M059J (cell line): ENCODE measurements at regions not wholly inside any gene's neighbourhood (a gene's known extent, or its start where the extent isn't known, plus 50 kb on each side); places are given as distances from the start of the nearest gene placed in this dataset.
"Not testable (repeated sequence)": the region's sequence is repeated elsewhere in the genome, so short reads cannot be mapped to it uniquely, and the experiment has no call there.

Experiments used
- DNase-seq: peaks from one replicate; pipeline ENCODE4 v3.0.0-alpha.2; 2012; ENCODE audit warnings: low read depth

- DNase-seq = no peak
These were observed 426.4 kb downstream of the PDGFC start for GRCh38 chr4:156545003-156545785.

DNA sequence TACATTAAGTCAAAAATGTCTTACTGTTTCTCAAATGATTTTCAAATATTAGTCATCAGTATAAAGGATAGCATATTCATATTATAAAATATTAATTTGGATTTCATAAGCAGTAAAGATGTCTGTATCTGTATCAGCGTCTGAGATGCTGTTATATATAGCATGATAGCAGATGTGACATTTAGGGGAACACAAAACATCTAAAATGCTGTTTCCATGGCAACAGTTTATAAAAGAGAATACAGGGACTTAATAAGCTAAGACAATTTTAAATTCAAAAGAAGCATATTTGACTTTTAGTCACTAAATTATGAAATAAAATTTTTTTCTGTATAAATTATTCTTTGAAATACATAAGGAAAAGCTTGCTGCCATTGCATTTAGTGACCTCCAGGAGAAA, 432.2 kb downstream of the PDGFC start:
- DNase-seq = no peak

GRCh38 chr4:156538651-156539257, 432.8 kb downstream of the PDGFC start:
- no peak for DNase-seq

- DNase-seq = peak; percentile 37
These were observed 433.4 kb downstream of the PDGFC start for GRCh38 chr4:156538210-156538609.

DNA sequence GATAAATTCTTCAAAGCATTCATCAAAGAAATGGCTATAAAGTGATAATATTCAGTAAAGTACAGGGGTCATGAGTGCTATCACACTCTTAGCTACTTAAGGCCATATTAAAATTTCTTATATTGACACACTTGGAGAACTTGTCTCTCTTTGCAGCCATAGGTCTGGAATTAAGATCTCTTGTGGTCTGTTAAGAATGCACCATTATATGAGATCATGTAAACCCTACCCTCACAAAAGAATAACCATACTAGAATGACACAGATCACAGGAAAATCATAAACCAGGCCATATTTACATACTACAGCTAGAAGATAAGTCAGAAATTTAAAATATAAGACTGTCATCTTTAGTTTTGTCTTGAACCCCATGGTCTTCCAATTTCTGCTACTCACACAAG, 434.3 kb downstream of the PDGFC start:
- no peak for DNase-seq

GRCh38 chr4:156536661-156537060, 434.9 kb downstream of the PDGFC start:
- DNase-seq = peak; percentile 84

DNA sequence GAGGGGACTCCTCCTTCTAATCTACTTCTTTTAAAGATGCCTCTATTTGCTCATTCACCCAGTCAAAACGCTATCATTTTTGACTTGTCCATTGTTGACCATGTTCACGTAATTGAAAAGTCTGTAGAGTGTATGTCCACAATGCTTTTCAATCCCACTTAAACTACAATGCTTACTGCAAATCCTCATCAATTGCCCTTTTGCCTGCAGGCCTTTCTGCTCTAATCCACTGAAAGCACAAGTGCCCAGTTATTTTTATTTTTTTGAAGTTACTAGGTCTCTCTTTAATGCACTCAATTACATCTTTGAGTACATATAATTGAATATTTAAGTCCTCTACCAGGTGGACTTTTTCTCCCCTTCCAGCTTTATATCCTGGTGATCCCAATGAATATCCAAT, 437.4 kb downstream of the PDGFC start:
- no peak for DNase-seq

DNA sequence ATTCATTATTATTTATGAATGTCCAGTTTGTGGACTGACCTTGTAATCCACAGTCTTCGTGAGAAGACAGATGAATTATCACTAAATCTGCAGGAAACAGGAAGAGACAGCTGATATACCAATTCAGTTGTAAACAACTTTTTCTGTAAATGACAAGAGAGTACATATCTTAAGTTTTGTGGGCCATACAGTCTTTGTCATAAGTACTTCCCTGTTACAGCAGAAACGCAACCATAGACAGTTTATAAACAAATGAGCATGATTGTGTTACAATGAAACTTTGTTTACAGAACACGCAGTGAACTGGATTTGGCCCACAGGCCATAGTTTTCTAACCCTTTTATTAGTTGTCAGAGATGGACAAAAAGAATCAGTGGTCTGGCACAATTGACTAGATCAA, 443.4 kb downstream of the PDGFC start:
- DNase-seq = peak; percentile 76

DNA sequence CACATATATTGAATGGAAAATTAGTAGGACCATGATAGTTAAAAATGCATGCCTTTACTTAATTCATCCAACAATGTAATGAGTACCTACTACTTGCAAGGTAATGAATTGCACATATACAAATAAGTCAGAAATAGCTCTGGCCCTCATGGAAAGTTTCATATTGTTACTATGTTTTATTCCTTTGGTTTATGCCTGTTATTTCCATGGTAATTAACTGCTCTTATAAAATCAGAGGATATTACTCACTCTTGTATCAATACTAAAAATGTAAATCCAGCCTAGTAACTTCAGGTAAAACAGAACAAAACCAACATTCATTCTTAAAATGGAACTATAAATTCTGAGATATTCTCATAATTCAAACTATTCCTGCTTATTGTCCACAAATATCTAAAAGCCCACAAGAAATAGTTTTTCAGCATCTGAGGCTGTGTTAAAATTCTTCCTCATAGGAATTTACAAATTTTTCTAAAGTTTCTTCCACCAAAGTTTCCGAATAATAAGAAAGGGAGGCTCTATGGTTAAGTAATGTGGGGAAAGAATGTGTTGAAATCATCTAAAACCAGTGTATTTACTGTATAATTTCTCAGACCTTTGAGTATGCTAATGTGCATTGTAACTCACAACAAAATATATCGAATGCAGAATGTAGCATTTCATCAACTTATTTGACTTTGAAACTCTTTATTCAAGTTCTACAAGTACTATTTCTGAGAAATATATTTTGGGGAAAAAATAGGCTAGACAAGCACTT, 444.2 kb downstream of the PDGFC start:
- peak; percentile 43 for DNase-seq

- no peak for DNase-seq
These were observed 447.6 kb downstream of the PDGFC start for GRCh38 chr4:156523991-156524390.

GRCh38 chr4:156523492-156523891, 448.1 kb downstream of the PDGFC start:
- no peak for DNase-seq

DNA sequence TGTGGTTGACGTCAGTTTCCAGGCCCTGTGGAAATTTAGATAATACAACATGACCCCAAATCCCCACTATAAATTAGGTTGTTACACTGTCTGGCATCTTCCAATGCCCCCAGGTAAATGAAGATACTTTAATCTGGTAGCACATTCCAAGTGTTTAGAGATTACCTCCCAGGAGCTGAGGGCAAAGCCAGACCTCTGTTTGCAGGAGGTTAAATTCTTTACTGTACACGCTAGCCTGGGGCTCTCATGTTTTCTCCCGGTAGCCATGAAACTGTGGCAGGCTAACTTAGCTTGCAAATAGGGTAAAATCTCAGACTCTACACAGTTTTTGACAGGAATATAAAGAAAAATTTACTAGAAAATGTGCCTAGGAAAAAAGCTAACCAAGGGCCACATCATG, 450.0 kb downstream of the PDGFC start:
- peak; percentile 88 for DNase-seq

GRCh38 chr4:156517956-156518355, 453.6 kb downstream of the PDGFC start:
- DNase-seq = no peak

DNA sequence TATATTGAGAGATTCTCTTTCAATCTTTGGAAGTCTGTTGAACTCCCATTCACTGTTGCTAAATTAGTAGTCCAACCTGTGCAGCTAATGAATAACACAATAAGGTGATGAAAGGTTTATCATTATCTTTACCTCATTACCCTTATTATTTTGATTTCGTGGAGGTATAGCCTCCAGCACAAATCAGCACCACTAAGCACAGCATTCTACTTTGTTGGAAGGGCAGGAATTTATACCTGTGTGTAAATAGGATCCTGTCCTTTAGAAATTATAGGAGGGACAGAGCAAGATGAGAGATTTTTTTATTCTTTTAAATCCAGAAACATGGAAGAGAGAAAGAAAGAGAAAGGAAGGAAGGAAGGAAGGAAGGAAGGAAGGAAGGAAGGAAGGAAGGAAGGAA, 454.1 kb downstream of the PDGFC start:
- no peak for DNase-seq

GRCh38 chr4:156516698-156517097, 454.9 kb downstream of the PDGFC start:
- peak; percentile 33 for DNase-seq

DNA sequence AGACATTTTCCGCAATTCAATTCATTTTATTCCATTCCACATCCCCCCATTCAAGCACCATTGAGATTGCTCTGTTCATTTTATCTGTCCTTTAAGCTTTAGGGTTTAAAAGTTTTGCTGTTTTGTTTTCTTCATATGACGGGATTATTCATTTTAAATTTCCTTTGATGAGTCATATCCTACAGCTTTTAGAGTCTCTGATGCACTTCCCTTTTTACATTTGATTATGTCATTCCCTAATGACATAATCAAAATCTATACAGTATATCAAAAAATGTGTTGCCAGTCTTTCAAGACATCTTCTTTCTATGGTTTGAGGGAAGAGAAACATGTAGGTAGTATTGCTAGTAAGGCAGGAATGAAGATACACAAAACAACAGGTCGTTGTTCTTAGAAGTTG, 456.3 kb downstream of the PDGFC start:
- DNase-seq = no peak

- DNase-seq = no peak
These were observed 459.0 kb downstream of the PDGFC start for GRCh38 chr4:156512622-156513021.

GRCh38 chr4:156509921-156510320, 461.7 kb downstream of the PDGFC start:
- DNase-seq = not testable (repeated sequence)

DNA sequence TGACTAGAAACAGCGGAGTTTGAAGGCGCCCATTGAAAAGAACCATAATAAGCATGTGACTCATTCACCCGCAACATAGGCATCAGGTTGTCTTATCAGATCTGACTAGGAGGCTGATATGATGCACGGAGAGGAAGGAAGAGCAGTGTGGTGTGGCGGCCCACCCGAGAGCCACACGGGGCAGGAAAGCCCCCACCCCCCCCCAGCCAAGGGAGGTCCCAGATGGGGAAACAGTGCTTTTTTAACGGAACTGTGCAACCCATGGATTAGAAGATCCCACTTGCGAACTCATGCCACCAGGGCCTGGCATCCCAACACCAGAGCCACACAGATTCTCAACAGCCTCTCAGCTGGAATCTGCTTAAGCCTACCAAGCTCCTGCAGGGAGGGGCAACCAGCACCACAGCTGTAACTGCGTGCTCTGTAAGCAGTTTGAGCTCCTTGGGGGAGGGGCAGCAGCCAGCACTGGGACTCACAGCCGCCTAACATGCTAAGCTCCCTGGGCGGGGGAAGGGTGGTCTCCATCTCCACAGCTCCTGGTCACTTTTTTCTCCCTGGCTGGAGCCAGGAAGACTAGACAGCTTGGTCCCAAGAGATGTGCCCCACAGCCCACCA, 466.2 kb downstream of the PDGFC start:
- DNase-seq = no peak

GRCh38 chr4:156503119-156503518, 468.5 kb downstream of the PDGFC start:
- no peak for DNase-seq

DNA sequence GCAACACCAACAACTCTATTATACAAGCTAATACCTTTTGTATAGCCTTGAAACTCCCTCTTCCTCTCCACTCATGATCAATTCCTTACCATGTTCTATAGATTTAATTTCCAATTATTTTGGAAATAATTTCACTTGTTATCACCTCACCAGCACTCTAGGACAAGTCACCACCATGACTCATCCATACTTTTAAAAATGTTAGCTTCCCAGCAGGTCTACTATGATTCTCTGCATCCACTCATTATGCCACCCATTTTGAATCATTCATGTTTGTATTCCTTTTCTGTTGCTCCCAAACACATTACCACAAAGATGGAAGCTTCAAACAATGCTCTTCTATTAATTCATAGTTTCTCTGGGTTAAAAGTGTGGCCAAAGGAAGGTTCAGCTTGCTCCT, 469.6 kb downstream of the PDGFC start:
- peak; percentile 34 for DNase-seq

DNA sequence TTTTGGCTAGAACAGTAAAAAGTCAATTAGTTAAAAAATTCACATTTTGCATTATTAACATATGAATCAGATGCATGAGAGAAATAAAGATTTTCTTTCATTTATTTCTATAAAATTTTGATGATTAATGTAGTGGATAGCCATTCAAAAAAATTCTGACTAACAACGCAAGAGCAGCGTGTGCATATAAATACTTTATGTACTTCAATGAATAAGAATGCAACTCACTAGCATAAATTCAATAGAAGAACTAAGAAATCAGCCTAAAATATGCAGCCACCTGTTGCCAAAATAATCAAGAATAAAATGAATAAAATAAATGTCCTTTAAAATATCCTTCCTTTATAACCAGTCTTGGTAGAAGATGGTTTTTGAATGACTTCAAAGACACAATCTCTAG, 471.9 kb downstream of the PDGFC start:
- DNase-seq = no peak
